ENCODE measurements at regions not wholly inside any gene's neighbourhood (a gene's known extent, or its start where the extent isn't known, plus 50 kb on each side); places are given as distances from the start of the nearest gene placed in this dataset.

DNA sequence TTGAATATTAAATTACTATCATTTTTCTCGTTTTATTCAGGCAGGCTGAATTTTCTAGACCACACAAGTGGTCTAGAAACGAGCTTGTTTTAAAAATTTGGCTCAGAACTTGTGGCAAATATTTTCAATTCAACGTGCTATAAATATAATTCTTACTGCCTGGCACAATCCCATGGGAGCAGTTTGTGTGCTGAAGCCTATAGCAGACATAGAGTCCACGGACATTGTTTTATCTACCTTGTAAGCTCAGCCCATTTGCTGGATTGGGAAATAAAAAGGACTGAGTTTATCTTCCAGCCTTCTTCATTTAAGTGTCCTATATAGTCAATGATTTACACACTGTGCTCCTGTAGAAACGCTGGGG is 103.4 kb downstream of the ZBTB18 start:
- TF ChIP-seq, protein P1, sequence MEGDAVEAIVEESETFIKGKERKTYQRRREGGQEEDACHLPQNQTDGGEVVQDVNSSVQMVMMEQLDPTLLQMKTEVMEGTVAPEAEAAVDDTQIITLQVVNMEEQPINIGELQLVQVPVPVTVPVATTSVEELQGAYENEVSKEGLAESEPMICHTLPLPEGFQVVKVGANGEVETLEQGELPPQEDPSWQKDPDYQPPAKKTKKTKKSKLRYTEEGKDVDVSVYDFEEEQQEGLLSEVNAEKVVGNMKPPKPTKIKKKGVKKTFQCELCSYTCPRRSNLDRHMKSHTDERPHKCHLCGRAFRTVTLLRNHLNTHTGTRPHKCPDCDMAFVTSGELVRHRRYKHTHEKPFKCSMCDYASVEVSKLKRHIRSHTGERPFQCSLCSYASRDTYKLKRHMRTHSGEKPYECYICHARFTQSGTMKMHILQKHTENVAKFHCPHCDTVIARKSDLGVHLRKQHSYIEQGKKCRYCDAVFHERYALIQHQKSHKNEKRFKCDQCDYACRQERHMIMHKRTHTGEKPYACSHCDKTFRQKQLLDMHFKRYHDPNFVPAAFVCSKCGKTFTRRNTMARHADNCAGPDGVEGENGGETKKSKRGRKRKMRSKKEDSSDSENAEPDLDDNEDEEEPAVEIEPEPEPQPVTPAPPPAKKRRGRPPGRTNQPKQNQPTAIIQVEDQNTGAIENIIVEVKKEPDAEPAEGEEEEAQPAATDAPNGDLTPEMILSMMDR (conservative IDR thresholded peaks at IDR 0.05 in 1 of 2, IDR thresholded peaks at IDR 0.05 in 1 of 2; ENCODE audit: extremely low read depth in 1 of 2, insufficient read depth in 1 of 2, low read depth in 1 of 2, low read length in 2 of 2): no peak
- no peak for TF ChIP-seq EZH2 (IDR thresholded peaks at IDR 0.05; ENCODE audit: borderline replicate concordance, low read length)

Data from mammary epithelial cell (primary cell).